Osteoblast (primary cell): ENCODE measurements at regions not wholly inside any gene's neighbourhood (a gene's known extent, or its start where the extent isn't known, plus 50 kb on each side); places are given as distances from the start of the nearest gene placed in this dataset.
"Not testable (repeated sequence)": the region's sequence is repeated elsewhere in the genome, so short reads cannot be mapped to it uniquely, and the experiment has no call there.

Experiments used
- DNase-seq: peaks from one replicate; pipeline ENCODE4 v3.0.0; 2011; ENCODE audit warnings: low spot score, mixed read lengths; ENCODE audit not compliant: insufficient read length; ENCODE audit errors: missing footprints
- H2AFZ ChIP-seq: 2 replicates; pipeline ENCODE4 v1.6.0; 2011; ENCODE audit warnings: mild to moderate bottlenecking, low read length
- H3K27ac ChIP-seq: 2 replicates; pipeline ENCODE4 v1.5.1; 2011; ENCODE audit warnings: mild to moderate bottlenecking, low read depth, low read length, moderate library complexity
- H3K27me3 ChIP-seq: 2 replicates; pipeline ENCODE4 v1.6.0; 2012; ENCODE audit warnings: mild to moderate bottlenecking, control low read depth, inconsistent platforms, low read length, moderate library complexity; ENCODE audit not compliant: insufficient read depth
- H3K36me3 ChIP-seq: 2 replicates; pipeline ENCODE4 v1.5.1; 2011; ENCODE audit warnings: mild to moderate bottlenecking, low read length, control low read depth, moderate library complexity; ENCODE audit not compliant: insufficient read depth
- H3K4me1 ChIP-seq: 2 replicates; pipeline ENCODE4 v1.5.1; 2011; ENCODE audit warnings: mild to moderate bottlenecking, low read length, control low read depth, moderate library complexity; ENCODE audit not compliant: insufficient read depth
- H3K4me2 ChIP-seq: 2 replicates; pipeline ENCODE4 v1.6.0; 2011; ENCODE audit warnings: mild to moderate bottlenecking, low read length; ENCODE audit not compliant: insufficient read depth
- H3K4me3 ChIP-seq: fragments of 200-600 bp; sonication (generic); 3 replicates; pipeline ENCODE4 v1.5.1; 2012; ENCODE audit warnings: mild to moderate bottlenecking, low read length, inconsistent platforms; ENCODE audit not compliant: insufficient read depth
- H3K79me2 ChIP-seq: 2 replicates; pipeline ENCODE4 v1.6.0; 2012; ENCODE audit warnings: mild to moderate bottlenecking, low read length, control low read depth, inconsistent platforms; ENCODE audit not compliant: insufficient read depth
- H3K9me3 ChIP-seq: 2 replicates; pipeline ENCODE4 v1.5.1; 2011; ENCODE audit warnings: low read depth, low read length, control low read depth
- H4K20me1 ChIP-seq: 2 replicates; pipeline ENCODE4 v1.6.0; 2012; ENCODE audit warnings: mild to moderate bottlenecking, low read length, control low read depth; ENCODE audit not compliant: insufficient read depth
- CTCF ChIP-seq: IDR thresholded peaks from 2 replicates; pipeline ENCODE4 v1.5.1; 2011; ENCODE audit warnings: mild to moderate bottlenecking, low read depth, low read length, moderate library complexity; ENCODE audit errors: extremely low read depth

GRCh38 chrX:26914232-26914631, 548.9 kb downstream of the PPP4R3C start:
- no peaks in the 10 kb centered on the region for H3K4me1 ChIP-seq
- H3K4me2 ChIP-seq: no peak overlapping the region
- no peak overlapping the region for H3K4me3 ChIP-seq

GRCh38 chrX:26911785-26912184, 551.4 kb downstream of the PPP4R3C start:
- not testable (repeated sequence) for H2AFZ ChIP-seq, H3K4me1 ChIP-seq, H3K9me3 ChIP-seq, DNase-seq, H3K4me3 ChIP-seq, H3K36me3 ChIP-seq, H4K20me1 ChIP-seq, H3K27ac ChIP-seq, H3K79me2 ChIP-seq, H3K4me2 ChIP-seq, H3K27me3 ChIP-seq

More at GRCh38 chrX:26914232-26914631, 548.9 kb downstream of the PPP4R3C start:
- TF ChIP-seq CTCF: no peak
- Histone ChIP-seq H2AFZ (no peak overlapping the region), H4K20me1 (no peaks in the 10 kb centered on the region), H3K9me3 (peaks cover 1% of the 10 kb centered on the region), H3K36me3 (no peaks in the 10 kb centered on the region), H3K79me2 (no peaks in the 10 kb centered on the region), H3K27ac (no peak overlapping the region), H3K27me3 (no peaks in the 10 kb centered on the region)
- no peak for DNase-seq

GRCh38 chrX:26909728-26910127, 553.4 kb downstream of the PPP4R3C start:
- Histone ChIP-seq H3K27ac (no peak overlapping the region), H3K4me2 (no peak overlapping the region), H3K27me3 (no peaks in the 10 kb centered on the region), H4K20me1 (no peaks in the 10 kb centered on the region), H3K79me2 (no peaks in the 10 kb centered on the region), H3K4me3 (no peak overlapping the region), H3K36me3 (no peaks in the 10 kb centered on the region), H2AFZ (no peak overlapping the region), H3K4me1 (no peaks in the 10 kb centered on the region), H3K9me3 (no peaks in the 10 kb centered on the region)
- no peak for DNase-seq
- no peak for TF ChIP-seq CTCF

GRCh38 chrX:26908218-26908617, 554.9 kb downstream of the PPP4R3C start:
- Histone ChIP-seq H3K79me2 (no peaks in the 10 kb centered on the region), H3K4me3 (no peak overlapping the region), H3K4me2 (no peak overlapping the region), H3K27ac (no peak overlapping the region), H2AFZ (no peak overlapping the region), H3K36me3 (no peaks in the 10 kb centered on the region), H3K27me3 (no peaks in the 10 kb centered on the region), H3K4me1 (no peaks in the 10 kb centered on the region), H4K20me1 (no peaks in the 10 kb centered on the region), H3K9me3 (no peaks in the 10 kb centered on the region)
- no peak for DNase-seq
- no peak for TF ChIP-seq CTCF
